GM18858 (cell line): ENCODE measurements at regions not wholly inside any gene's neighbourhood (a gene's known extent, or its start where the extent isn't known, plus 50 kb on each side); places are given as distances from the start of the nearest gene placed in this dataset.
A peak's percentile ranks its signal among the peaks of the same experiment; 100 is the strongest.

ENCODE experiments used
- ATAC-seq: cut with Tn5 transposase; IDR thresholded peaks from one replicate; pipeline ENCODE4 v1.9.1; 2021; ENCODE audit not compliant: unreplicated experiment

- no peak for ATAC-seq
Measured at GRCh38 chr4:63526251-63526650, 883.0 kb downstream of the TECRL start.

DNA sequence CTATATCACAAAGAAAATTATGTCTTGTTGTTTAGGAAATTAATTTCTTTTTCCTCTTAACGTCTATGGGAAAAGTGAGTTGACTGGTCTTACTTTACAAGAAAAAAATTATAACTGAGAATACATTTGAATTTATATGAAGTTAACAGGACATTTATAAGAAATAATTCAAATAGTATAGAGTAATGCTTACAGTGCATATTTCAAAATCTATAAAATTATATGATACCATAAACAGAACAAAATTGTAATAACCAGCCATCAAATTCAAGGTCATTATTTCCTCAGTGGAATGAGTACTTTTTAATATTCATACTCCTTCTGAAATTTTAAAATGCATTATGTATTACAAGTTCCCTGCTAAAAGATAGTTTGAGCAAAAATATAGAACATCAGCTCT lies 884.5 kb downstream of the TECRL start:
- ATAC-seq = no peak

GRCh38 chr4:63505714-63506460 lies 903.4 kb downstream of the TECRL start:
- no peak for ATAC-seq

GRCh38 chr4:63493265-63493664 lies 916.0 kb downstream of the TECRL start:
- no peak for ATAC-seq

- ATAC-seq = no peak
Measured at GRCh38 chr4:63492515-63492914, 916.7 kb downstream of the TECRL start.

- no peak for ATAC-seq
Measured at GRCh38 chr4:63464393-63464792, 944.9 kb downstream of the TECRL start.

DNA sequence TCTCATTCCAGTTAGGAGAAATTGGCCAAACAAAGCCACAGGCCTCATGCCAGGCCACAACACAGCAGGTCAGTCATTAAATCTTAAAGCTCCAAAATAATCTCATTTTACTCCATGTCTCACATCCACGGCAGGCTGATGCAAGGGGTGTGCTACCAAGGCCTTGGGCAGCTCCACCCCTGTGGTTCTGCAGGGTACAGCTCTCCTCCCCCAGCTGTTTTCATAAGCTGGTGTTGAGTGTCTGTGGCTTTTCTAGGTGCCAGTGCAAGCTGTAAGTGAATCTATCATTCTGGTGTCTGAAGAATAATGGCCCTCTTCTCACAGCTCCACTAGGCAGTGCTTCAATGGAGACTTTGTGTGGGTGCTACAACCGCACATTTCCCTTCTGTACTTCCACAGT lies 949.2 kb downstream of the TECRL start:
- no peak for ATAC-seq

- ATAC-seq = peak; percentile 75
Measured at GRCh38 chr4:63459329-63459728, 949.9 kb downstream of the TECRL start.

GRCh38 chr4:63458010-63458409 lies 951.2 kb downstream of the TECRL start:
- no peak for ATAC-seq

- ATAC-seq = no peak
Measured at GRCh38 chr4:63440236-63440635, 969.0 kb downstream of the TECRL start.

- ATAC-seq = no peak
Measured at GRCh38 chr4:63430105-63430504, 979.1 kb downstream of the TECRL start.

- no peak for ATAC-seq
Measured at GRCh38 chr4:63396269-63396668, 1013.0 kb downstream of the TECRL start.

DNA sequence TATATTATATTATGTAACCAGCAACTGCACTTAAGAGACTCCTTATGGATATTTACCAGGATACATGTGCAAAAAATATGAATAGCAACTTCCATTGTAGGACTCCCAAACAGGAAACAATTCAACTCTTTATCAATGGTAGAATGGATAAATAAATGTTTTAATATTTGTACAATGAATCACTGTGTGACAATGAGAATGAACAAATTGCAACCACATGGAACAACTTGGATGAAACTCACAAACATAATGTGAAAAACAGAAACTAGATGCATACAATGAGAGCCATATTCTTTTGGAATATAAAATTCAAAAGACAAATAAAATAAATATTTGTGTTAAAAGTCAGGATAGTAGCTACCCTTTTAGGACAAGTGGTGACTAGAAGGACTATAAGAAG lies 1015.7 kb downstream of the TECRL start:
- ATAC-seq = no peak

DNA sequence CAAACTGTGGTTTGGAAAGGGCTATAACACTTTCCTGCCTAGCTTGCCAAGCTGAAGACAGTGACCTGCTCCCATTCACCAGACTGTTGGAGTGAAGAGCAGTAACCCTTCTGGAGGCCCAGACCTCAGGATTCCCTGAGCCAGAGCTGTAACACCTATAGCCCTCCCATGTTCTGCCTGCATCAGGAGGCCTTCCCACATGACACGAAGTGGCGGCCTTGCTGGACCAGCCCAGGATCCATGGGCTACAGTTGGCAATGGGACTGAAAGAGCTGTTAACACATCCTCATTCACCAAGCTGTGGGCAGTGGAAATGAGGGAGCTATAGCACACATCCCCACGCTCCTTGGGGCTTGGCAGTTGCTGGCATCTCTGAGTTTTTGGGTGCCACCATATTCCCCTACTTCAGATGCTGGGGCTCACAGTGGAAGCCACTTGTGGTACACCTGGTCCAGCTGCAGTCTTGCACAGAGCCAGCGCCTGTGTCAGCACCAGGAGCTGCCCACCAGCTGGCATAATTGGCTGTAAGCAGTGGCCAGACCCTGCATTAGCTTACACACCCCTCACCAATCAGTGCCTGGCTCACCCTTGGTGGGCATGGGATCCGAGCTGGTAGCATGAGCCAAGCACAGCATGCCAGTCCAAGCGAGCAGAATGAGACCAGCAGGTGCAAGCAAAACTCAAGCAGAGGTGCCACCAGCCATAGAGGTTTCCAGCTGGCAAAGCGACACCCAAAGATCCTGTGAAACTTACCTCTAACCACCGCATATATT lies 1029.3 kb downstream of the TECRL start:
- no peak for ATAC-seq

DNA sequence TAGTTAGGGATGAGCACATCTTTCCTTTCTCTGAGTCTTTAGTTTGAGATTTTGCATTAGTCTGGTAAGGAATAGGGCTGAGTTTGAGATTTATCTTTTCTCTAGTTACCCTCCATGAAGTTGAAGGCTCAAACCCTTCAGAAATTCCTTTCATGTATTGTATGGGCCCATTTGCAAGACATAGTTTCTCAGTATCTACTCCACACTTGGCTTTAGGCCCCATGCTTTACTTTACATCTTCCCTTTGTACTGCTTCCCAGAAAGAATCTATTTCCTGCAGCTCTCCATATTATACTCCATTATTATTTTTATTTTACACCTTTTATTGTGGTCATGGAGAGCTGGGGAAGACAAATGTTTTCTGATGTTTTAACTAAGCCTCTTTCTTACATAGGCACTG lies 1038.2 kb downstream of the TECRL start:
- ATAC-seq = no peak

GRCh38 chr4:63361628-63362027 lies 1047.6 kb downstream of the TECRL start:
- ATAC-seq = no peak

- no peak for ATAC-seq
Measured at GRCh38 chr4:63361066-63361465, 1048.2 kb downstream of the TECRL start.

- ATAC-seq = no peak
Measured at GRCh38 chr4:63349674-63350025, 1059.6 kb downstream of the TECRL start.

- ATAC-seq = no peak
Measured at GRCh38 chr4:63348735-63349673, 1060.2 kb downstream of the TECRL start.

DNA sequence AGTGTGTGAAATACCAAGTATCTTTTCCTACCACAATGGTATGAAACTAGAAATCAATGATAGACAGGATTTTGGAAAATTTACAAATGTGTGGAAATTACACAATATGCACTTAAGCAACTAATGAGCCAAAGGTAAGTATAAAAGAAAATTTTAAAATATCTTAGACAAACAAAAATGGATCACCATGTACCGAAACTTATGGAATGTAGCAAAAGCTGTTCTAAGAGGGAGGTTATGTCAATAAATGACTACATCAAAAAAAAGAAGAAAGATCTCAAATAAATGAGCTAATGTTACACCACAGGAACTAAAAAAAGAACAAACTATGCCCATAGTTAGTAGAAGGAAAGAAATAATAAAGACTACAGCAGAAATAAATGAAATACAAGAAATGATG lies 1084.1 kb downstream of the TECRL start:
- no peak for ATAC-seq

DNA sequence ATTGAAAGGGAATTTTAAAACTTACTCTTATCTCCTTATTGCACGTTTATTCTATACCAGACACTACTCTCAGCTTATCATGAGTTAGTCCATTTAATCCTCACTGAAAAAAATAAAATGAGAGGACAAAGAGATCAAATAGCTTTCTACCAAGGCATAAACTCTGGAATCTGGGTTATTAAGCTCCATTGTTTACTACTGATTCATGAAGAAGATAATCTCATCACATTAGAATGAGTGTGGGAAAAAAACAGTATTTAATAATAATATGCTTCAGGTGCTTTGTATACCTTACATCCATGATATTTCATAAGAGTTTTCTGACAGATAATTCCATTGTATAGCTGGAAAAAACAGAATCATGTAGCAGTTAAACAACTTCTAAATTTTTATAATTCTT lies 1092.6 kb downstream of the TECRL start:
- no peak for ATAC-seq

GRCh38 chr4:63315651-63316050 lies 1093.6 kb downstream of the TECRL start:
- no peak for ATAC-seq
